ENCODE measurements at regions not wholly inside any gene's neighbourhood (a gene's known extent, or its start where the extent isn't known, plus 50 kb on each side); places are given as distances from the start of the nearest gene placed in this dataset.

DNA sequence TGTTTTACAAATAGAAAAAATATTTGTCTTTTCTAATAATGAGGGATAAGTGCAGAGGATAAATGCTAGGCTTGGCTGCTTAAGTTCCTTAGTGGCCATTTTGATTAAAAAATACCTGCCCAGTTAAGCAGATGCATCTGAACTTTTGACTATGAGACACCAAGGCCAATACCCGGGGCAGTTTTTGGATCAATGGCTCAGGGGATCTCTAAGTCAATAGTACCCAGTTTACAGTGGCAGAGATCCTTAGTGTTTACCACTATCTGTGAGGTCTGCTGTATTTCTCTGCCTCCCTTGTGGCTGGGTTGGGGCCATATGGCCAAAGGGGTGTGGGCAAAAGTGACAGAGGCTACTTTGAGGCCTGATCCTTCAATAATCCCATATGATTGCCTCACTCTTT, 184.5 kb upstream of the MAST4 start:
- TF ChIP-seq CTCF (IDR thresholded peaks at IDR 0.05) (no peak), RXRA (IDR thresholded peaks at IDR 0.05; ENCODE audit: borderline replicate concordance, low read depth) (no peak), GATA2 (CRISPR knock-in tag; IDR thresholded peaks at IDR 0.05) (no peak), FOXJ3 (CRISPR knock-in tag; IDR thresholded peaks at IDR 0.05) (no peak), JUND (IDR thresholded peaks at IDR 0.05) (no peak), POLR2AphosphoS5 (IDR thresholded peaks at IDR 0.05; ENCODE audit: low read depth, low read length) (no peak), CHD2 (IDR thresholded peaks at IDR 0.05; ENCODE audit: low read length, partially characterized antibody) (no peak), EZH2phosphoT487 (IDR thresholded peaks at IDR 0.05; ENCODE audit: borderline replicate concordance, low read depth) (no peak), FOXM1 (IDR thresholded peaks at IDR 0.05; ENCODE audit: low read depth) (no peak), MEF2A (IDR thresholded peaks at IDR 0.05; ENCODE audit: borderline replicate concordance, low read depth) (no peak), EP300 (IDR thresholded peaks at IDR 0.05; ENCODE audit: borderline replicate concordance in 1 of 2, low read depth in 1 of 2, low read length in 1 of 2) (no peak)
